CD4-positive, alpha-beta T cell treated with Interleukin-4 for 4 hours (primary cell): ENCODE measurements at regions not wholly inside any gene's neighbourhood (a gene's known extent, or its start where the extent isn't known, plus 50 kb on each side); places are given as distances from the start of the nearest gene placed in this dataset.
"Not testable (repeated sequence)": the region's sequence is repeated elsewhere in the genome, so short reads cannot be mapped to it uniquely, and the experiment has no call there.

Experiments used
- DNase-seq: peaks from one replicate; pipeline ENCODE4 v3.0.0-alpha.2; 2020

DNA sequence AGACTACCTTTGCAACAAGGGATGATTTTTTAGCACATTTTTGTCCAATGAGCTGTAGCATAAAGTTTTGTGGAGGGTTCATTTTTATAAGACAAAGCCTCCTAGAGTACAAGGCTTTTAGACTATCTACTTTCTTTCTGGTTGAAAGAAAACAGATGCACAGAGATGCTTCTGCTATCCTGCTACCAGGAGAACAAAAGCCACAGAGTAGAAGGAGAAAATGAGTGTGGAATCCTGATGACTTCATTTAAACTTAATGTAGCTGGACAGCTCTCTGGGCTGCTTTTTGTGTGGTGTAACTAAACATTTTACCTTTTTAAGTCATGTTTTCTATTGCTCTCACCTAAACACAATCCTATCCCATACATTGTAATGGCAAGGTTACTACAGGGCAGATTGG, 1009.4 kb downstream of the TLE1 start:
- DNase-seq = no peak

- DNase-seq = no peak
These were observed 1010.4 kb downstream of the TLE1 start for GRCh38 chr9:80678906-80679305.

DNA sequence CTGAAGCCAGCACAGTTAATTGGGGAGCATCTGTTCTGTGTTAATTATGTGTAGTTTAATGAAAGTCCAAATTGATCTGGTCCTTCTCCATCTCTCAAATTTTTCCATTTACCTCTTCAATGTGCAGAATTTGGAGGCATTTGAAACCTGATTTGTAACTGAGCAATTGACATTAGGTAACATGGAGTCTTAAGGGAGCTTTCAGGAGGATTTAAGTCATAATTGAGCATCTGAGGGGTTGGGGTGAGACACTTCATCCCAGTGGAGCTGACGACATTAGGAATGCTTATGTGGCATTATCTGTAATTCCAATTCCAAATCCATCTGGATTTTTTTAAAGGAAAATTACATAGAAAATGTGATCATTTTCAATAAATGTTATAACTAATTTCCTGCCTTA, 1015.9 kb downstream of the TLE1 start:
- no peak for DNase-seq

GRCh38 chr9:80665479-80665878, 1023.9 kb downstream of the TLE1 start:
- no peak for DNase-seq

DNA sequence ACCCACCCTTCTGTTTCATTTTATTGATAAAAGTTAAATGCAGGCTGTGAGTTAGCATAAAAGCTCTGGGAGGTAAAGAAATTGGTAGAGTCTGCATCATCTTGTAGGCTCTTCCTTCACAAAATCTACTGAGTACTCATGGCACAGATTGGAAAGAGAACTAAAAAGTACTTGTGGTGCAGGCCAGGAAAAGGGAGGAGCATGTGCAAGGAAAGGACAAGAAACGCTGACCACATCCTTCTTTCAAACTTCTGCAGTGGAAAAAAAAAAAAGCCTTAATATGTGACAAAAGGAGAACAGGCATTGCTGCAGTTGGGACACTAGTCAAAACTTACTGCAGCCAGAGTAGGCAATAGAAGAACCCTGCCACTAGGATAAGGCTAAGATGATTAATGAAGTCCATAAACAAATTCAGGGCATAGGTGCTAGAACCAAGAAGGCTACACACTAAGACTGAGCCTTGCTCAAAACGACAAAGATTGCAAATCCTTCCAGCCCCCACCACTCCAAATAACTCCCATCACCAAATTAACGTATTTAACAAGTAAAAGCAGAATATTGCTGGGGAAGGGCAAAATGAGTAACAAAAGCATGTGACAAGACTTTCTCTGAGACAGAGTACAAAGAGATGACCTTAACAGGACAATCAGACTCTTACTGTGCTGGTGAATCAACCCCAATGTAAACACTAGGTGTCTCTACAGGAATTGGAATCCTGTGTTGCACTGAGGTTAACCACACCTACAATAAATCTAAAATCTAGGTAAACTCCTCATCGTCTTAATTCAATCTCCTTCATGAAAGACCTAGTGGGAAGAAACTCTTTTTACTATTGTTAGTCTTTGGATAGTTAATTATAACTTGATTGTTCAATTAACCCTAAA, 1024.8 kb downstream of the TLE1 start:
- no peak for DNase-seq

- DNase-seq = not testable (repeated sequence)
These were observed 1029.6 kb downstream of the TLE1 start for GRCh38 chr9:80659751-80660150.

DNA sequence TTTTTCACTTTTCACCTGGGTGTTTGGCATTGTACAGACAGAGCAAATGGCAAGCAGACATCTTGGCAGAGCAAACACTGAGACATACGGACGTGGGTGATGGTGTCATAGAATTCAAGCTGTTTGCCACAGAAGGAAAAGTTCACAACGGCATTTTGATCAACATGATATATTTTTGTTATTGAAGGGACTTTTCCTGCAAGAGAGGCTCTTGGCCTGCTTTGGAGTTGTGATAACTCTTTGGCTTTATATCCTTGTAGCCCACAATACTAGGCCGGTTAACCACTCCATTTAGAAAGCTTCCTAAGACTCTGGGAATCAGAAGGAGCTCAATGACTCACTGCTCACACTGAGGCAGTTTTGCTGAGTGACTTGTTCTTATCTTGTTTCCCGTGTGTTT, 1038.3 kb downstream of the TLE1 start:
- no peak for DNase-seq

DNA sequence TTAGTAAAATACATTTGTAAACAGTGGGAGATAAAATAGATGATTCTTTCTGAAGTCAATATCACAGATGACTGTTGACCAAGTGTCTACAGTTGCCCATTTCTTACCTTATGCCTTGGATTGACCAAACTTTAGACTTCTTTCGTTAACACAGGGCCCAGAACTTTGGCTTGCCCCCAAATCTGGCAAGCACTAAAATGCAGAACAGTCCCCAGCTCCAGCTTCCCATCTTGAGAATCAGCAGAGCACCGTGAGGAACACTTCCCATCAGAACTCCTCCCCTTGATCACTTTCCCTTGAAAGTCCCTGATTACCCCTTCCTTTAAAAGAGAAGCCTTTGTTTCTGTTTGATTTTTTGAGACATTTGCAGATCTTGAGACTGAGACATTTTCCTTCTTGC, 1039.9 kb downstream of the TLE1 start:
- no peak for DNase-seq

DNA sequence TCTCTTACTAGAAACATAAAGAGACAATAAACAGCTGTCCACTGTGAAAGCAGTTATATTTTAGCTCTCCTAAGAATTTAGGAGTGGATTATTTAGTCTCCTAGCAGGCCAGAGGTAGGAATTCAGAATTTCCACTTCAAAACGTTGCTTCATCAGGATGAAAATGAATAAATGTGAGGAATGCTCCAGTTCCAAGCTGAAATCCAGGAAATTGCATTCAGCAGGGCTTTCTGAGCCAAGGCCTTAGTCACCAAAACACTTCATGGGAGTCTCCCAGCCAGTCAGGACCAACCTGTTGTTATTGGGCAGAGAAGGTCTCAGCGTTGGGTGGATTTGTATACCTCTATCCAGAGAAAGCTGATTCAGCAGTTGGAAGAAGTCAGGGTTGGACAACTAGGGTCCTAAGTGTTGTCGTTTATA, 1040.3 kb downstream of the TLE1 start:
- no peak for DNase-seq

DNA sequence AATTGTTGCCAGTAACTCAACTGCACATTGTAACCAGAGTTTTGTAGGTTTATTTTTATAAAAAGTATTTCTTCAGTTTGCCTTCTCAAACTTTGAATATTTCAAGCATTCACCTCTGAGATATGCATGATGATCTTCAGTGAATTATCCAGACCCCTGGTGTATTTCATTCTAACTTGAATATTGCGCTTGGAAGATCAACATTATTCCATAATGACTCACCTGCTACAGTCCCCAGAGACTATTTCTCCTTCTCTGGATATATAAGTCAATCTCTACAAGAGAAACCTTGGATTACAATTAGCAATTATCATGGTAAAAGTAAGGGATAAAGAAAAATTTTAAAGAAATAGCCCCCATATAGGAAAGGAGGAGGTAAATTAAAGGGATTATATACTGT, 1041.0 kb downstream of the TLE1 start:
- no peak for DNase-seq

GRCh38 chr9:80646211-80646610, 1043.1 kb downstream of the TLE1 start:
- no peak for DNase-seq

DNA sequence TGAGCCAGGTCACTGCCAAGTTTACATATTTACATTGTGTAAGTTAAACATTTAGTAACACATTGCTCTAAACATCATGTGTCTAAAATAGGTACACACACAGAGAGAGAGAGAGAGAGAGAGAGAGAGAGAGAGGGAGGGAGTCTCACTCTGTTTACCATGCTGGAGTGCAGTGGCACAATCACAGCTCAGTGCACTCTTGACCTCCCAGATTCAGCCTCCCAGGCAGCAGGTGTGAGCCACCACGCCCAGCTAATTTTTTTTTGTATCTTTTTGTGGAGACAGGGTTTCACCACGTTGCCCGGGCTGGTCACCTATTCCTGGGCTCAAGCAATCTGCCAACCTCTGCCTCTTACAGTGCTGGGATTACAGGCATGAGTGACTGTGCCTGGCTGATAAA, 1045.3 kb downstream of the TLE1 start:
- DNase-seq = no peak

DNA sequence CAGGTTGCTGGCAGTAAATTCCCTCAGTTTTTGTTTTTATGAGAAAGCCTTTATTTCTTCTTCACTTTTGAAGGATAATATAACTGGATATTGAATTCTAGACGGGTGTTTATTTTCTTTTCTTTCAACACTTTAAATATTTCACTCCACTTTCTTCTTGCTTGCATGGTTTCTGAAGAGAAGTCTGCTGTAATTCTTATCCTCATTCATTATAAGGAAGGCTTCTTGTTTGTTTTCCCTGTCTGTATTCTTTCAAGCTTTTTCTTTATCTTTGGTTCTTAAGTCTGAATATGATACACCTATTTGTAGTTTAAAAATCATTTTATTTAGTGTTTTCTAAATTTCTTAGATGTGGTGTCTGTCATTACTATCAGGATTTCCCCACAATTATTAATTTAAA, 1054.3 kb downstream of the TLE1 start:
- DNase-seq = no peak

GRCh38 chr9:80632041-80632440, 1057.3 kb downstream of the TLE1 start:
- DNase-seq = no peak

- DNase-seq = no peak
These were observed 1050.7 kb downstream of the TLE4 start for GRCh38 chr9:80622508-80622907.

DNA sequence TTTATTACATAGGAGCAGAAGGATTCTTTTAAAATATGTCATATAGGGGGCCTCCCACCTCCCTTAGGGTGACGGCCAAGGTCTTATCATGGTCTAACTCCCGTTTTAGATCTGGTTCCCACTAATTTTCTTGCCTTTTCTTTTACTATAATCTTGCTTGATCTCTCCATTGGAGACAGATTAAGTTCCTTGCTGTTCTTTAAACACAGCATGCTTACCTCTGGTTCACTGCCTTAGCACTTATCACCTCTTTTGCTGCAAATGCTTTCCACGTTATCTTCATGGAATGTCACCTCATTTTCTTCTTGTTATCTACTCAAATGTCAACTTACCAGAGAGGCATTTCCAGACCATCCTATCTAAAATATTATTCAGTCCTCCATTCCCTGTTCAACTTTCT, 1047.6 kb downstream of the TLE4 start:
- DNase-seq = no peak

DNA sequence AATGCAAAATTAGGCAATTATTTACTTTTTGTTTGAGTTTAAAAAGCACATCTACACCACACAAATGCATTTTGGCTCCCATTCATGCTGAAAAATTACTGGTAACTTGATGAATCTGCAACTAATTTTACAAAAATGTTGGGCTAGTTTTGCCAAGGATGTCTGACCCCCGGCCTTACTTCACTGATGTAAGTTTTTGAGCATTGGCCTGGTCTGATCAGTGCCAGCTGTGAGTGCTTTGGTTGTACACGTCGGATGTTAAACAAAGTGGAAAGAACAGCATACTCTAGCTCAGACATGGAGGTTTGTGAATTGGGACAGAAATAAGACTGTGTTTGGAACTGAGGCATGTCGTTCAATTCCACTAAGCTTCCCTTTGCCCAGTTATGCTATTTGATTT, 1044.2 kb downstream of the TLE4 start:
- DNase-seq = no peak

DNA sequence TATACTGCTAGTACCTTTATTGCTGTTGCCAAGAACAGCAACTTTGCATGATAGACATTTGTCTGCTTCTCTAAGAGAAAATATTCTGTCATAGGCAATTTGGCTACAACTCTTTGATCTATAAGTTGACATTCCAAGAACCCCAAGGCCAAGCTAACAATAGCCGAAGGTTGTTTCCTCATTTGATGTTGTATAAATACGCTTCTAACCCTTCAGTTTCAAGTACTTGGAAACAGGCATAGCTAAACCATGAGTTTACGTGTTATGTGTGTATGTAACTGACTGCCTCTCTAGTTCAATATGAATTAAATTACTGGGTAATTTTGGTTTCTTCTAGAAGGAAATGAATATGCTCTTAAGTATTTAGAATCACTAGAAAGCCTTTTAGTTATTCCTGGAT, 1034.0 kb downstream of the TLE4 start:
- no peak for DNase-seq

GRCh38 chr9:80605129-80605528, 1033.4 kb downstream of the TLE4 start:
- DNase-seq = no peak

DNA sequence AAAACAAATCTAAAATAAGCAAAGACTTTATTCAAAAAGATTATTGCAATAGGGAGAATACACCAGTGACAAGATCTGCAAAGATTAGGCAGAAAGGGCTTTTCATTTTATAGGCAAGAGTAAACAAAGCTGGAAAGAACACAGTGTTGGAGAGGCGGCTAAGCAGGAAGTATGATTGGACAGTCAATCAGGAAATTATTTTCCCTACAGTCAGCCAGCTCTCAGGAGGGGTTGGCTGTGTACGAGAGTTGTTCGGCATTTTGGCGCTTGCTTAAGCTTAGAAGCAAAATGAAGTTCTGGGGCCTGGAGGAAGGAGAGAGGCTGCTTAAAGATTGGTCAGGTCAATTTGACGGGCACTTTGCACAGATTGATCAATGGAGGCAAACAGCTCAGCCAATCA, 1030.5 kb downstream of the TLE4 start:
- DNase-seq = no peak

- DNase-seq = no peak
These were observed 1024.8 kb downstream of the TLE4 start for GRCh38 chr9:80596579-80596978.

DNA sequence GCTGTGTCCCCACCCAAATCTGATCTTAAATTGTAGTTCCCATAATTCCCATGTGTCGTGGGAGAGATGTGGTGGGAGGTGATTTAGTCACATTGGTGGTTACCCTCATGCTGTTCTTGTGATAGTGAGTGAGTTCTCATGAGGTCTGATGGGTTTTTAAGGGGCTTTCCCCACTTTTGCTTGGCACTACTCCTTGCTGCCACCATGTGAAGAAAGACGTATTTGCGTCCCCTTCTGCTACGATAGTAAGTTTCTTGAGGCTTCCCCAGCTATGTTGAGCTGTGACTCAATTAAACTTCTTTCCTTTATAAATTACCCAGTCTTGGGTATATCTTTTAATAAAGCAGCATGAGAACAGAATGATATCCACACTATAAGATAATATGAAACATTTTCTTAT, 1023.4 kb downstream of the TLE4 start:
- DNase-seq = no peak

DNA sequence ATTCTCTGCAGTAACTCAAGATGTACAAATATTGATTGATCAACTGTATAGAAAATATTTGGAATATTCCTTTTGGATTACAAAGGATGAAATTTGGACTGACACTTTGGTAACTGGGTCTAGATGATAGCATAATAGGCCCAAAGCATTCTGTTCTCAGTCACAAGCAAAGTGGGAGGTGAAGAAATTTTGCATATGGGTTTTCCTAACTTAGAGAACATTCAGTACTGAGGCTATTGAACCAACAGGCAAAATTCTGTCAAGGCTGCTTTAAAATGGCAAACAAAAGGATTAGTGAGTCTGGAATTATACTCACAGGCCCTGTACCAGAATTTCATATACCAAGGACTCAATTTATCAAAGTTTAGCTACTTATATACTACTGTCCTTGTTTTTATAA, 1020.6 kb downstream of the TLE4 start:
- no peak for DNase-seq

- no peak for DNase-seq
These were observed 1015.1 kb downstream of the TLE4 start for GRCh38 chr9:80586786-80587330.

GRCh38 chr9:80571953-80572352, 1000.2 kb downstream of the TLE4 start:
- no peak for DNase-seq
